Thyroid gland (tissue), 4 donors: ENCODE measurements at regions not wholly inside any gene's neighbourhood (a gene's known extent, or its start where the extent isn't known, plus 50 kb on each side); places are given as distances from the start of the nearest gene placed in this dataset.

Experiments used
- CTCF ChIP-seq, 6 experiments: fragments of 200-600 bp in 3 of 6; fragments of 450-650 bp in 3 of 6; sonication (generic) in 3 of 6; IDR thresholded peaks; one replicate each; pipeline ENCODE4 v1.5.1; 2016 to 2019; ENCODE audit warnings: antibody characterized with exemption in 6 of 6, mild to moderate bottlenecking in 2 of 6, inconsistent platforms in 1 of 6, moderate library complexity in 1 of 6
- POLR2A ChIP-seq, 2 donors: fragments of 450-650 bp; IDR thresholded peaks; one replicate each; pipeline ENCODE4 v1.6.1; 2017; ENCODE audit warnings: antibody characterized with exemption in 2 of 2, mild to moderate bottlenecking in 2 of 2, moderate library complexity in 1 of 2

DNA sequence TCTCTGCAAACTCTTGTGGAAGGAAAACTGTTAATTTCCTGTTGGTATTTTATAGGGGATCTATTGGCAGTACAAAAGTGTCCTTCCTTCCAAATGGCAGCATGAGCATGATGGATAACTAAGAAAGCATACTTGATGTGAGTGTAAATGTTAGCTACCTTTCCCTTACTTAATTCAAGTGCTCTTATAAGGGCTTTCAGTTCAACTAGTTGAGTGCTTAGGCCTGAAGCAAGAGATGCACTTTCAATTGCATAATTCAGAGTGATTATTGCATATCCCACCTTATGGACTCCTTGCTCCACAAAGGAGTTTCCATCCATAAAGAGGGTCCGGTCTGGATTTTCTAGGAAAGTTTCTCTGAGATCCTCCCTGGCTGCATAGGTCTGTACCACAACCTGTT, 56.3 kb upstream of the CYP2C8 start:
- no peak for TF ChIP-seq CTCF (IDR thresholded peaks at IDR 0.05)
- TF ChIP-seq POLR2A (IDR thresholded peaks at IDR 0.05), result no peak
